Large intestine (tissue), 3 donors: ENCODE measurements at regions not wholly inside any gene's neighbourhood (a gene's known extent, or its start where the extent isn't known, plus 50 kb on each side); places are given as distances from the start of the nearest gene placed in this dataset.

ENCODE experiments used
- DNase-seq, 2 donors: peaks; one replicate each; pipeline versions ENCODE4 v3.0.0 to v3.0.0-alpha.2; 2013
- H3K27ac ChIP-seq: one replicate; pipeline ENCODE4 v1.5.1; 2013; ENCODE audit warnings: low read length
- H3K27me3 ChIP-seq: 2 replicates; pipeline ENCODE4 v1.6.1; 2013; ENCODE audit warnings: low read length; ENCODE audit not compliant: control insufficient read depth, insufficient read depth
- H3K36me3 ChIP-seq: 2 replicates; pipeline ENCODE4 v1.6.1; 2013; ENCODE audit warnings: low read length; ENCODE audit not compliant: control insufficient read depth, insufficient read depth
- H3K4me1 ChIP-seq: one replicate; pipeline ENCODE4 v1.6.1; 2013; ENCODE audit warnings: low read length; ENCODE audit not compliant: control insufficient read depth, insufficient read depth
- H3K4me3 ChIP-seq: one replicate; pipeline ENCODE4 v1.5.1; 2013; ENCODE audit warnings: low read length
- H3K9me3 ChIP-seq: one replicate; pipeline ENCODE4 v1.6.1; 2013; ENCODE audit warnings: mild to moderate bottlenecking, low read depth, low read length, moderate library complexity; ENCODE audit not compliant: control insufficient read depth
- WGBS: methylation state at CpG from one replicate; pipeline ENCODE4 v1.1.5; 2013; ENCODE audit warnings: low lambda C conversion rate; ENCODE audit not compliant: insufficient coverage; 5-methylcytosine and 5-hydroxymethylcytosine counted together

GRCh38 chr3:101069901-101070798 is 76.9 kb upstream of the ABI3BP start:
- no peaks in the 10 kb centered on the region for H3K36me3 ChIP-seq
- 92% methylated on average over 2 of the region's 6 CpGs for WGBS
- H3K27me3 ChIP-seq: no peaks in the 10 kb centered on the region
- H3K4me1 ChIP-seq: peaks cover 23% of the 10 kb centered on the region
- peaks cover 4% of the 10 kb centered on the region for H3K9me3 ChIP-seq
- DNase-seq: peak; percentile 66 to 72
- peak overlapping the region; percentile 49 for H3K27ac ChIP-seq
- no peak overlapping the region for H3K4me3 ChIP-seq

GRCh38 chr3:101068876-101069606 is 75.8 kb upstream of the ABI3BP start:
- WGBS: 80% methylated on average over 1 of the region's 1 CpG
- no peaks in the 10 kb centered on the region for H3K36me3 ChIP-seq
- DNase-seq: no peak
- H3K27me3 ChIP-seq: no peaks in the 10 kb centered on the region
- H3K9me3 ChIP-seq: no peaks in the 10 kb centered on the region
- no peak overlapping the region for H3K4me3 ChIP-seq
- H3K27ac ChIP-seq: no peak overlapping the region
- peaks cover 23% of the 10 kb centered on the region for H3K4me1 ChIP-seq

- peak; percentile 6 to 61 for DNase-seq
- Histone ChIP-seq H3K27me3 (no peaks in the 10 kb centered on the region), H3K36me3 (no peaks in the 10 kb centered on the region), H3K4me3 (no peak overlapping the region), H3K4me1 (peaks cover 23% of the 10 kb centered on the region), H3K9me3 (no peaks in the 10 kb centered on the region), H3K27ac (no peak overlapping the region)
- 0% methylated on average over 1 of the region's 1 CpG for WGBS
Measured at GRCh38 chr3:101066711-101067129, 73.5 kb upstream of the ABI3BP start.

- Histone ChIP-seq H3K4me3 (no peak overlapping the region), H3K4me1 (peaks cover 23% of the 10 kb centered on the region), H3K36me3 (no peaks in the 10 kb centered on the region), H3K27me3 (no peaks in the 10 kb centered on the region), H3K9me3 (no peaks in the 10 kb centered on the region), H3K27ac (no peak overlapping the region)
- peak in 1 of 2 donors; percentile 26 for DNase-seq
- 40% methylated on average over 1 of the region's 3 CpGs for WGBS
Measured at GRCh38 chr3:101065962-101066361, 72.7 kb upstream of the ABI3BP start.

GRCh38 chr3:101063401-101063800 is 70.2 kb upstream of the ABI3BP start:
- DNase-seq: no peak
- no peak overlapping the region for H3K27ac ChIP-seq
- H3K36me3 ChIP-seq: no peaks in the 10 kb centered on the region
- H3K4me1 ChIP-seq: peaks cover 5% of the 10 kb centered on the region
- peaks cover 2% of the 10 kb centered on the region for H3K9me3 ChIP-seq
- no peaks in the 10 kb centered on the region for H3K27me3 ChIP-seq
- no peak overlapping the region for H3K4me3 ChIP-seq

GRCh38 chr3:101061312-101061711 is 68.1 kb upstream of the ABI3BP start:
- H3K36me3 ChIP-seq: no peaks in the 10 kb centered on the region
- no peak for DNase-seq
- 40% methylated on average over 1 of the region's 1 CpG for WGBS
- H3K4me1 ChIP-seq: no peaks in the 10 kb centered on the region
- H3K4me3 ChIP-seq: no peak overlapping the region
- no peaks in the 10 kb centered on the region for H3K27me3 ChIP-seq
- H3K27ac ChIP-seq: no peak overlapping the region
- peaks cover 2% of the 10 kb centered on the region for H3K9me3 ChIP-seq

- Histone ChIP-seq H3K9me3 (no peaks in the 10 kb centered on the region), H3K36me3 (no peaks in the 10 kb centered on the region), H3K27me3 (no peaks in the 10 kb centered on the region), H3K4me1 (no peaks in the 10 kb centered on the region), H3K4me3 (no peak overlapping the region), H3K27ac (no peak overlapping the region)
- WGBS: 100% methylated on average over 1 of the region's 4 CpGs
- DNase-seq: no peak
Measured at GRCh38 chr3:101050866-101051265, 57.6 kb upstream of the ABI3BP start.

GRCh38 chr3:101050046-101050445 is 56.8 kb upstream of the ABI3BP start:
- no peaks in the 10 kb centered on the region for H3K9me3 ChIP-seq
- WGBS: 53% methylated on average over 2 of the region's 5 CpGs
- no peaks in the 10 kb centered on the region for H3K4me1 ChIP-seq
- no peak overlapping the region for H3K4me3 ChIP-seq
- H3K27ac ChIP-seq: no peak overlapping the region
- no peaks in the 10 kb centered on the region for H3K27me3 ChIP-seq
- H3K36me3 ChIP-seq: no peaks in the 10 kb centered on the region
- no peak for DNase-seq

- DNase-seq: no peak
- Histone ChIP-seq H3K4me3 (no peak overlapping the region), H3K36me3 (no peaks in the 10 kb centered on the region), H3K27ac (no peak overlapping the region), H3K9me3 (no peaks in the 10 kb centered on the region), H3K4me1 (no peaks in the 10 kb centered on the region), H3K27me3 (no peaks in the 10 kb centered on the region)
Measured at GRCh38 chr3:101049532-101049931, 56.3 kb upstream of the ABI3BP start.

- no peak for DNase-seq
- H3K4me1 ChIP-seq: no peaks in the 10 kb centered on the region
- no peaks in the 10 kb centered on the region for H3K36me3 ChIP-seq
- no peak overlapping the region for H3K4me3 ChIP-seq
- no peaks in the 10 kb centered on the region for H3K27me3 ChIP-seq
- WGBS: no CpG with 5 or more reads among the region's 2 CpGs
- H3K27ac ChIP-seq: no peak overlapping the region
- no peaks in the 10 kb centered on the region for H3K9me3 ChIP-seq
Measured at GRCh38 chr3:101043687-101044078, 50.5 kb upstream of the ABI3BP start.
